HepG2 (cell line): ENCODE measurements at regions not wholly inside any gene's neighbourhood (a gene's known extent, or its start where the extent isn't known, plus 50 kb on each side); places are given as distances from the start of the nearest gene placed in this dataset.

Source experiments
- ATAC-seq: fragments of 200-7000 bp; cut with Tn5 transposase; 3 replicates; pipeline ENCODE4 v1.9.1; 2020; ENCODE audit warnings: mild to moderate bottlenecking, moderate library complexity
- BruUV-seq: library from RNA; stranded (reverse); fragments of 400-500 nt; replicated peaks from 2 replicates; lab custom pipeline; 2021; lab: Mats Ljungman, UMichigan
- CTCF ChIA-PET: fragments of 300-600 bp; formaldehyde crosslinking; extraction: SDS; loops from one replicate; lab custom pipeline; 2021; ENCODE audit warnings: low total read pairs, inconsistent platforms, low intra/inter-chr PET ratio; lab: Yijun Ruan, JAX
- POLR2A ChIA-PET: fragments of 350-600 bp; sonication (Branson Sonifier 250); formaldehyde crosslinking; loops from one replicate; lab custom pipeline; 2020; ENCODE audit warnings: antibody characterized with exemption, inconsistent platforms; lab: Yijun Ruan, JAX
- DNase-seq: peaks from one replicate; pipeline ENCODE4 v3.0.0-alpha.2; 2015; ENCODE audit warnings: low spot score
- FAIRE-seq: peaks from 3 replicates; lab custom pipeline; 2011; peaks lifted over from hg19 to GRCh38; lab: Jason Lieb, UNC
- H2AFZ ChIP-seq: one replicate; pipeline ENCODE4 v1.6.1; 2011; ENCODE audit warnings: low read length, inconsistent platforms
- H3K27ac ChIP-seq: fragments of 300-600 bp; 3 replicates; pipeline ENCODE4 v1.8.0; 2011; ENCODE audit warnings: mixed run types, mild to moderate bottlenecking, mixed read lengths, low read length, inconsistent platforms; ENCODE audit not compliant: insufficient read depth; ENCODE audit errors: extremely low read length
- H3K27me3 ChIP-seq, 2 experiments: fragments of 200-600 bp in 1 of 2; 2 replicates in 1 of 2; 3 replicates in 1 of 2; pipeline versions ENCODE4 v1.6.0 to v1.8.0; 2011; ENCODE audit warnings: low read length in 2 of 2, mild to moderate bottlenecking in 2 of 2, moderate library complexity in 2 of 2, inconsistent platforms in 1 of 2; ENCODE audit not compliant: insufficient read depth in 2 of 2, control insufficient read depth in 1 of 2
- H3K36me3 ChIP-seq, 2 experiments: fragments of 200-600 bp in 1 of 2; replicated peaks in 1 of 2; 2 replicates in 1 of 2; 3 replicates in 1 of 2; pipeline versions ENCODE4 v1.5.1 to v1.8.0; 2011; ENCODE audit warnings: low read length in 2 of 2, inconsistent platforms in 1 of 2; ENCODE audit not compliant: insufficient read depth in 2 of 2, control insufficient read depth in 1 of 2
- H3K4me1 ChIP-seq: 2 replicates; pipeline ENCODE4 v1.5.1; 2012; ENCODE audit warnings: low read length, inconsistent platforms; ENCODE audit not compliant: insufficient read depth
- H3K4me2 ChIP-seq: 2 replicates; pipeline ENCODE4 v1.6.0; 2011; ENCODE audit warnings: low read depth, low read length, inconsistent platforms
- H3K4me3 ChIP-seq, 3 experiments: fragments of 200-600 bp in 1 of 3; sonication (generic), shearing (Covaris generic) in 1 of 3; replicated peaks in 1 of 3; 2 replicates each; pipeline ENCODE4 v1.5.1; 2011 to 2016; ENCODE audit warnings: low read length in 3 of 3, inconsistent platforms in 2 of 3, low read depth in 2 of 3, mild to moderate bottlenecking in 2 of 3, control low read depth in 1 of 3, mixed read lengths in 1 of 3; ENCODE audit not compliant: insufficient read depth in 1 of 3
- H3K79me2 ChIP-seq: one replicate; pipeline ENCODE4 v1.6.1; 2011; ENCODE audit warnings: low read length, inconsistent platforms; ENCODE audit not compliant: insufficient read depth
- H3K9ac ChIP-seq: 2 replicates; pipeline ENCODE4 v1.6.0; 2011; ENCODE audit warnings: mild to moderate bottlenecking, low read depth, low read length, inconsistent platforms; ENCODE audit not compliant: insufficient read depth
- H3K9me3 ChIP-seq: 2 replicates; pipeline ENCODE4 v1.5.1; 2012; ENCODE audit warnings: mild to moderate bottlenecking, low read length
- H4K20me1 ChIP-seq: 2 replicates; pipeline ENCODE4 v1.6.0; 2011; ENCODE audit warnings: inconsistent platforms, mild to moderate bottlenecking, low read length, moderate library complexity; ENCODE audit not compliant: insufficient read depth
- ARNT ChIP-seq: fragments of 450-650 bp; IDR thresholded peaks from 2 replicates; pipeline ENCODE4 v1.6.1; 2017
- GABPA ChIP-seq, 2 experiments: IDR thresholded peaks; 2 replicates each; pipeline ENCODE4 v1.6.1; 2011 to 2016; ENCODE audit warnings: low read depth in 2 of 2, low read length in 1 of 2, missing biosample characterization in 1 of 2, missing genetic modification characterization in 1 of 2
- MIXL1 ChIP-seq: IDR thresholded peaks from 2 replicates; pipeline ENCODE4 v1.6.1; 2016
- MTF2 ChIP-seq: sonication (generic); formaldehyde crosslinking; IDR thresholded peaks from 2 replicates; pipeline ENCODE4 v1.5.0; 2020; ENCODE audit warnings: missing genetic modification reagents, borderline replicate concordance
- PAX8 ChIP-seq: sonication (generic); formaldehyde crosslinking; IDR thresholded peaks from 2 replicates; pipeline ENCODE4 v1.8.0; 2022; ENCODE audit warnings: mild to moderate bottlenecking, missing genetic modification reagents, borderline replicate concordance
- SAFB2 ChIP-seq: sonication (generic); formaldehyde crosslinking; IDR thresholded peaks from 2 replicates; pipeline ENCODE4 v1.5.1; 2020; ENCODE audit warnings: missing genetic modification reagents, low read depth, mild to moderate bottlenecking, borderline replicate concordance
- SP5 ChIP-seq: IDR thresholded peaks from 2 replicates; pipeline ENCODE4 v1.6.1; 2016; ENCODE audit warnings: low read depth, borderline replicate concordance
- ZBTB3 ChIP-seq: sonication (generic); formaldehyde crosslinking; IDR thresholded peaks from 2 replicates; pipeline ENCODE4 v1.4.0; 2020; ENCODE audit warnings: low read depth, mild to moderate bottlenecking, moderate library complexity, missing genetic modification reagents, borderline replicate concordance
- ZEB1 ChIP-seq: IDR thresholded peaks from 2 replicates; pipeline ENCODE4 v1.6.1; 2012; ENCODE audit warnings: mild to moderate bottlenecking, low read depth, inconsistent platforms; ENCODE audit not compliant: insufficient replicate concordance
- ZMYM3 ChIP-seq: sonication (generic); formaldehyde crosslinking; IDR thresholded peaks from 2 replicates; pipeline ENCODE4 v1.5.1; 2020; ENCODE audit warnings: mild to moderate bottlenecking, missing genetic modification reagents
- ZNF317 ChIP-seq: sonication (generic); formaldehyde crosslinking; IDR thresholded peaks from 2 replicates; pipeline ENCODE4 v1.5.0; 2020; ENCODE audit warnings: mild to moderate bottlenecking, missing genetic modification reagents
- WGBS: methylation state at CpG from one replicate; pipeline ENCODE4 v1.1.6; 2017; ENCODE audit warnings: low lambda C conversion rate; 5-methylcytosine and 5-hydroxymethylcytosine counted together
- in situ Hi-C: cut with HindIII; loops from 2 replicates; pipeline ENCODE4 v1.10.0; 2017; ENCODE audit warnings: low pct_unique_long_range_greater_than_20kb; ENCODE audit not compliant: extremely low pct_ligation_motif_present
- intact Hi-C: fragments of 100-400 bp; cut with micrococcal nuclease; formaldehyde crosslinking; loops from one replicate; pipeline ENCODE4 v1.10.0; 2022; ENCODE audit not compliant: unreplicated experiment
- TF ChIP-seq, protein P1 (sequence below): sonication (generic); formaldehyde crosslinking; IDR thresholded peaks from 2 replicates; pipeline ENCODE4 v1.5.0; 2020; ENCODE audit warnings: mild to moderate bottlenecking, missing genetic modification reagents, borderline replicate concordance
- TF ChIP-seq, protein P2 (sequence below): sonication (generic); formaldehyde crosslinking; IDR thresholded peaks from 2 replicates; pipeline ENCODE4 v1.4.0; 2020; ENCODE audit warnings: low read depth, mild to moderate bottlenecking, missing genetic modification reagents

DNA sequence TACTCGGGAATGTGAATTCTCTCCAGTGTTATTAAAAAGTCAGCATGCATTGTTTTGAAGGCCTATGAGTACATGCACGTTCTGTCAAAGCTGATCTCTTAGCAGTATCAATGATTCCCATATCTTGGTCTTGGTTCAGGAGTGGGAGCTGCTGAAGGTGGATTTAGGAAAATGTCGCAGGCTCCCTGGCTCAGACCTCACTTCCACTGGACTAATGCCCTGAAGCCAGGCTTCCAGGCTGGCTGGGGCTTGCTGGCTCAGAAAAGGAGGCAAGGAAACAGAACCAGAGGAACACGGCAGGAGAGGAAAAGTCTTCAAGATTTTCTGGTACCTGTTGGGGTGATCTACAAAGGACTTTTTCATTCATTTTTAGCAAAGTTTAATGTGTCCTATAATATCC lies 81.6 kb downstream of the OLIG3 start:
- intact Hi-C loops (loop anchor here (5.0 kb wide), 1 partner anchor 60 kb away; no protein-coding TSS in a partner anchor), in situ Hi-C loops (no loop called here)
- BruUV-seq: no TSS peak
- no peak overlapping the region for H3K4me2 ChIP-seq
- WGBS: 80% methylated on average over 4 of the region's 4 CpGs
- no peak overlapping the region for H2AFZ ChIP-seq
- H3K27ac ChIP-seq: no peak overlapping the region
- no peak overlapping the region for H3K4me3 ChIP-seq
- H3K79me2 ChIP-seq: no peaks in the 10 kb centered on the region
- H3K9ac ChIP-seq: no peak overlapping the region
- ATAC-seq (no peak), DNase-seq (no peak), FAIRE-seq (no peak)
- no peaks in the 10 kb centered on the region for H4K20me1 ChIP-seq
- POLR2A ChIA-PET: no interaction called here
- TF ChIP-seq ZBTB3 (CRISPR knock-in tag) (no peak), GABPA (IDR thresholded peaks at IDR 0.05; ENCODE audit: low read depth, low read length) (no peak), GABPA (CRISPR knock-in tag; IDR thresholded peaks at IDR 0.05; ENCODE audit: low read depth) (no peak), ZEB1 (no peak), SAFB2 (CRISPR knock-in tag) (no peak), SP5 (CRISPR knock-in tag) (no peak), ARNT (no peak), MIXL1 (CRISPR knock-in tag) (no peak), ZNF317 (CRISPR knock-in tag) (no peak), PAX8 (CRISPR knock-in tag) (no peak), ZMYM3 (CRISPR knock-in tag) (no peak), MTF2 (CRISPR knock-in tag) (no peak)
- TF ChIP-seq, protein P1, sequence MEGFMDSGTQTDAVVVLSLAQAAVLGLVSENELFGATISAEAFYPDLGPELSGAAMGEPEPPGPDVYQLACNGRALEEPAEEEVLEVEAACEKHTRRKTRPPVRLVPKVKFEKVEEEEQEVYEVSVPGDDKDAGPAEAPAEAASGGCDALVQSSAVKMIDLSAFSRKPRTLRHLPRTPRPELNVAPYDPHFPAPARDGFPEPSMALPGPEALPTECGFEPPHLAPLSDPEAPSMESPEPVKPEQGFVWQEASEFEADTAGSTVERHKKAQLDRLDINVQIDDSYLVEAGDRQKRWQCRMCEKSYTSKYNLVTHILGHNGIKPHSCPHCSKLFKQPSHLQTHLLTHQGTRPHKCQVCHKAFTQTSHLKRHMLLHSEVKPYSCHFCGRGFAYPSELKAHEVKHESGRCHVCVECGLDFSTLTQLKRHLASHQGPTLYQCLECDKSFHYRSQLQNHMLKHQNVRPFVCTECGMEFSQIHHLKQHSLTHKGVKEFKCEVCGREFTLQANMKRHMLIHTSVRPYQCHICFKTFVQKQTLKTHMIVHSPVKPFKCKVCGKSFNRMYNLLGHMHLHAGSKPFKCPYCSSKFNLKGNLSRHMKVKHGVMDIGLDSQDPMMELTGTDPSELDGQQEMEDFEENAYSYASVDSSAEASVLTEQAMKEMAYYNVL: no peak
- TF ChIP-seq, protein P2, sequence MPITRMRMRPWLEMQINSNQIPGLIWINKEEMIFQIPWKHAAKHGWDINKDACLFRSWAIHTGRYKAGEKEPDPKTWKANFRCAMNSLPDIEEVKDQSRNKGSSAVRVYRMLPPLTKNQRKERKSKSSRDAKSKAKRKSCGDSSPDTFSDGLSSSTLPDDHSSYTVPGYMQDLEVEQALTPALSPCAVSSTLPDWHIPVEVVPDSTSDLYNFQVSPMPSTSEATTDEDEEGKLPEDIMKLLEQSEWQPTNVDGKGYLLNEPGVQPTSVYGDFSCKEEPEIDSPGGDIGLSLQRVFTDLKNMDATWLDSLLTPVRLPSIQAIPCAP (CRISPR knock-in tag): no peak
- H3K9me3 ChIP-seq: no peaks in the 10 kb centered on the region
- peaks cover 42% of the 10 kb centered on the region for H3K4me1 ChIP-seq
- no peaks in the 10 kb centered on the region for H3K36me3 ChIP-seq
- no peaks in the 10 kb centered on the region for H3K27me3 ChIP-seq
- CTCF ChIA-PET: no interaction called here
